ENCODE measurements at regions not wholly inside any gene's neighbourhood (a gene's known extent, or its start where the extent isn't known, plus 50 kb on each side); places are given as distances from the start of the nearest gene placed in this dataset.

- no peak for DNase-seq (ENCODE audit: low spot score)
These were observed 666.4 kb downstream of the OLFM4 start for GRCh38 chr13:53694814-53695532.

GRCh38 chr13:53703371-53704080, 674.9 kb downstream of the OLFM4 start:
- no peak for DNase-seq (ENCODE audit: low spot score)

DNA sequence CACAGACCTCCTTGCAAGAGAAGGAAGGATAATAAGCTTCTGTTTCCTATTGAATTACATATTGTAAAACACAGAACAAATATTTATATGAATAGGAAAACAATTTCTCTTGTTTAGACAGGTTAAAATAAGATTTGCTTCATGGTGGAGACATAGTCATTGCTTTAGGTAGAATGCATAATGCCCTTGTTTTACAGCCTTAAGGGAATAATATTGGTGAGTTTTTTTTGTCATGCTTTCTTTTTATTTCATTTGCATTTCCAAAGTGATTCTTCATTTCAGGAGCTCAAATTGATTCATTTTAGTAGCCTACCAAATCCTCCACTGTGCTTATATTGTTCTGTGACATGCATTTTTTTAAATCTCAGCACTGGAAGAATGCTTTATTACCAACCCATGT, 690.7 kb downstream of the OLFM4 start:
- no peak for DNase-seq (ENCODE audit: low spot score)

GRCh38 chr13:53732664-53733063, 704.1 kb downstream of the OLFM4 start:
- DNase-seq (ENCODE audit: low spot score) = no peak

GRCh38 chr13:53743906-53744305, 715.3 kb downstream of the OLFM4 start:
- no peak for DNase-seq (ENCODE audit: low spot score)

- no peak for DNase-seq (ENCODE audit: low spot score)
These were observed 719.2 kb downstream of the OLFM4 start for GRCh38 chr13:53747825-53748224.

- DNase-seq (ENCODE audit: low spot score) = no peak
These were observed 720.7 kb downstream of the OLFM4 start for GRCh38 chr13:53749306-53749705.

- no peak for DNase-seq (ENCODE audit: low spot score)
These were observed 730.4 kb downstream of the OLFM4 start for GRCh38 chr13:53759016-53759415.

DNA sequence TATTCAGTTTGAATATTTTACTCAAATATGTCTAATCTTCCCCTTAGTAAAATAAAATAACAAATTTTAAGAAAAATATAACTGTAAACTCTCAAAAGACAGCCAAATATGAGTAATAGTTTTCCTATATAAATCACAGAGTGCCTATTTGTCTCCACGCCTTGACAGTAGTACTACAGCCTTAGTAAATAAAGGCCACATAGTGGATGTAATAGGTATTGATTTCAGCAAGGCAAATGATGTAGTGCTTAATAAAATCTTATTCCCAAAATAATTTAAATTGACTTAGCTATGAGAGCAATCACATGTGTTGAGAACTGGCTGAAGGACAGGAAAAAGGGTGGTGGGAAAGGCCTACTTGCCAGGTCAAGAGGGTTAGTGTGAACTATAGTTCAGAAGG, 747.2 kb downstream of the OLFM4 start:
- DNase-seq (ENCODE audit: low spot score) = peak; percentile 11

GRCh38 chr13:53778937-53779336, 750.3 kb downstream of the OLFM4 start:
- DNase-seq (ENCODE audit: low spot score) = peak; percentile 13

DNA sequence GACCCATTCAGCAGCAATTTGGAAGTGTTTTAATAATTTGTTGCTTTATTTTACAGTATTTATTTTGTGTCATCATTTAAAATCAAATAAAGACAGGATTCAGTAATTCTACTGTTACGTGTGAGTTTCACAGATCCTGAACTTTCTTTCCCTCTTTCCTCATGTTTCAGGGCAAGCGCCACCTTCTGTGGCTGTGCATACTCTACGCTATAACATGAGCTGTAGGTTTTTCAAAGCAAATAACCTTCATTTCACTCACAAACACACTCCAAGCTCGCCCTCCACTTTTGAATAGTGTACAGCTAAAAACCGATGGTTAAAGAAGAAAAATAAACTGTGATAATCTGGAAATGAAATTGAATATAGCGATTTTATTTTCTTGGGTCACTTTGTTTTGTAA, 753.3 kb downstream of the OLFM4 start:
- DNase-seq (ENCODE audit: low spot score) = peak; percentile 5

DNA sequence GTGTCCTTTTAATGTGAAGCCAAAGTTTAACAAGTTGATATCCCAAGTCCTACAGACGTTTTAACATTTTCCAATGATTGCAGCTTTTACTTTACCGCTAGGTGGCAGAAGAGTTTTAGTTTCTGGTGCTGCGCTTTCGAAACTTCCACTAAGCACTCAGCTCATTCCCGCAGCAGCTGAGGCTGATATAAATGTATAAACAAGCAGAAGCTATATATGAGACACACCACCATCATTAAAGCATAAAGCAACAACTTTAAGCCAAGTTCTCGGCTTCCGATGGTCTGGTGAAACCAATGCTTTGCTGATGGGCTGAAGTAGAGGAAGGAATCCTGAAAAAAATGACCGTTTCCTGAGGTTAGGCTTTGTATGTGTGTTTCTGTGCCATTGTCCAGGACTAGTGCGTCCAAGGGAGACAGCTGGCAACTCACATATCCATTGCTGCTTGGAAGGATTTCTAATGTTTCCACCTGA, 753.9 kb downstream of the OLFM4 start:
- peak; percentile 66 for DNase-seq (ENCODE audit: low spot score)

GRCh38 chr13:53783471-53783870, 754.9 kb downstream of the OLFM4 start:
- DNase-seq (ENCODE audit: low spot score) = no peak

DNA sequence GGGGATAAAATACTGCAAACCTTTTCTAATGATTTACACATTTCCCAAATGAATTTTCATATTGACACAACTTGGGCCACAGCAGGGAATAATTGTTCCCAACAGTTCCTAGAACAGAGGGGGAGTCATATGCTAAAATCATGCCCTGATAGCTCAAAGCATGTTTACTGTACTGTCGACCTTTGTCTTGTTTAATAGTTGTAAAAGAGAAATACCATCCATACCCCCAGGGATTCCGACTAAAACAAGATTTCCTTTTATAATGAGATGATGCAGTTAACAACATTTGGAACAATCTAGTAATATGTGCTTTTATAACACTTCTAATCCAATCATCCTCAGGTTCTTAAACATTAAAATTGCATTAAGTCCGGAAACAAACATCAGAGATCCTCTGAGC, 759.7 kb downstream of the OLFM4 start:
- DNase-seq (ENCODE audit: low spot score) = no peak

DNA sequence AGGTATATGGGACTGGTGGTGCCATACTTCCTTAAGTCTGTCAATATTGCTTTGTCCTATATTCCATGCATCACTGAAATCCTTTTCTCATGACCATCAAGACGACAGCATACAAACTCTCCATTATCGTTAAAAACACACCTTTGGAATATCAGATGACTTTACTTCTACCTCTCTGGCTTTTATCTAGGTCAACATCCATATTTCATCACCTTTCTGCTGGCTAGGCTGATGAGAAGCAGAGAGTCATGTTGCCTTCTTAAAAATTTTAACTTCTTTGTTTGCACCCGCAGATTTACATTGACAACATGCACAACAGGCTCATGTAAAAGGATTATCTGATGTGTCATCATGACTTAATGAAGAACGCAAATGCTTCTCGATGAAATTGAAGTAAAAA, 771.4 kb downstream of the OLFM4 start:
- DNase-seq (ENCODE audit: low spot score) = no peak

- no peak for DNase-seq (ENCODE audit: low spot score)
These were observed 778.7 kb downstream of the OLFM4 start for GRCh38 chr13:53807251-53807834.

DNA sequence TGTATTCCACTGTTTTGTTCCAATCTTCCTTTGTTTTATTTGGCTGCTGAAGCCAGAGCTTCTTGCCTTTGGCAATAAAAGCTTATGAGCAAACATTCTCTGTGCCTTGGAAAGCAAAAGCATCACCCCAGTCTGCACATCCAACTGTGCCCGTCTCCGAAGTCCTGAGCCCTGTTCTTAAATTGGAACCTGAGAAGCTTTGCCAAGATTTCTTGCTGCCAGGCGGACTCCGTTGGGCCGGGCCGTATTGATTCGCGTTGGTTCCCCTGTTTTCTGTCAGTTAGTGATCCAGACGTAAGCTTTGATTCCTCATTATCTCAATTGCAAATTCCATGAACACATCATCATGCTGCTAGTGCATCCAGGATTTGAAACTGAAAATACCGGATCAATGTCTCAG, 793.0 kb downstream of the OLFM4 start:
- DNase-seq (ENCODE audit: low spot score) = no peak

- no peak for DNase-seq (ENCODE audit: low spot score)
These were observed 793.5 kb downstream of the OLFM4 start for GRCh38 chr13:53822136-53822535.

- no peak for DNase-seq (ENCODE audit: low spot score)
These were observed 810.8 kb downstream of the OLFM4 start for GRCh38 chr13:53839461-53839860.

GRCh38 chr13:53844473-53845146, 816.0 kb downstream of the OLFM4 start:
- DNase-seq (ENCODE audit: low spot score) = no peak

- no peak for DNase-seq (ENCODE audit: low spot score)
These were observed 818.9 kb downstream of the OLFM4 start for GRCh38 chr13:53847502-53847901.

DNA sequence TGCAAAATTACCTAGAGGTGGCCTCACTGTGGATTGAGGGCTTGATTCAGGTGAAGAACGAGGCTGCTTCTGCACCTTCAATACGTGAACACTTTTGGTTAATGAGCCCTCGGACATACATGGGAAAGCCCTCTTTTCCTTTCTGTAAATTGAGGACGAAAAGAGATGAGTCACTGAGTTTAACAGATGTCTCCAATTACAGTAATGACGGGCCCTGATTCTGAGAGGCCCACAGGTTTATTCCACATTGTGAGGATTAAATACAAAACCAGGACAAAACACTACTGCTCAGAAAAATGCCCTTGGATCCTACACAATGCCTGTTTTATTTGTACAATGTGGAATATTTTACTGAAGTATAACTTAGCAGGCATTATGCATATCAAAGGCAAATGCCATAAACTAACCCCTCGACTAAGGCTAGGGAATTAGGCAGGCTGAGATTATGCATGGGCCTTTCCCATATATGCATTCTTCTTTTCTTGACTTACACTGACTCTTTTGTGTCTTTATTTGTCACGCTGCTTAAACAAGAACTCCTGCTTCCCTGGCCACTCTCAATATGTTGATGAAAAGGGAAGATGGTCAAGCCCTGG, 819.9 kb downstream of the OLFM4 start:
- no peak for DNase-seq (ENCODE audit: low spot score)
